ENCODE measurements at regions not wholly inside any gene's neighbourhood (a gene's known extent, or its start where the extent isn't known, plus 50 kb on each side); places are given as distances from the start of the nearest gene placed in this dataset.

- no peak for DNase-seq
Observed at GRCh38 chr14:100659345-100660001, 67.2 kb upstream of the DLK1 start.

GRCh38 chr14:100660498-100660881 is 66.2 kb upstream of the DLK1 start:
- DNase-seq = no peak

- no peak for DNase-seq
Observed at GRCh38 chr14:100660882-100661635, 65.6 kb upstream of the DLK1 start.

GRCh38 chr14:100662879-100663760 is 63.6 kb upstream of the DLK1 start:
- peak; percentile 42 for DNase-seq

- no peak for DNase-seq
Observed at GRCh38 chr14:100663761-100664052, 63.0 kb upstream of the DLK1 start.

GRCh38 chr14:100664231-100664630 is 62.5 kb upstream of the DLK1 start:
- DNase-seq = no peak

GRCh38 chr14:100664841-100665510 is 61.7 kb upstream of the DLK1 start:
- DNase-seq = no peak

GRCh38 chr14:100665511-100666032 is 61.1 kb upstream of the DLK1 start:
- DNase-seq = no peak

GRCh38 chr14:100666403-100666802 is 60.3 kb upstream of the DLK1 start:
- DNase-seq = no peak

- DNase-seq = no peak
Observed at GRCh38 chr14:100666851-100667250, 59.8 kb upstream of the DLK1 start.

- DNase-seq = no peak
Observed at GRCh38 chr14:100667656-100668055, 59.0 kb upstream of the DLK1 start.

- no peak for DNase-seq
Observed at GRCh38 chr14:100668352-100668751, 58.3 kb upstream of the DLK1 start.

GRCh38 chr14:100669011-100669412 is 57.7 kb upstream of the DLK1 start:
- DNase-seq = no peak

- no peak for DNase-seq
Observed at GRCh38 chr14:100669468-100669867, 57.2 kb upstream of the DLK1 start.

- DNase-seq = no peak
Observed at GRCh38 chr14:100670017-100670752, 56.5 kb upstream of the DLK1 start.

GRCh38 chr14:100670753-100671049 is 56.0 kb upstream of the DLK1 start:
- no peak for DNase-seq

- DNase-seq = no peak
Observed at GRCh38 chr14:100671386-100671901, 55.2 kb upstream of the DLK1 start.

GRCh38 chr14:100671906-100672305 is 54.8 kb upstream of the DLK1 start:
- no peak for DNase-seq

- DNase-seq = no peak
Observed at GRCh38 chr14:100673085-100673806, 53.4 kb upstream of the DLK1 start.

GRCh38 chr14:100673807-100674154 is 52.9 kb upstream of the DLK1 start:
- DNase-seq = no peak

GRCh38 chr14:100674428-100674827 is 52.3 kb upstream of the DLK1 start:
- DNase-seq = no peak
